ENCODE measurements at regions not wholly inside any gene's neighbourhood (a gene's known extent, or its start where the extent isn't known, plus 50 kb on each side); places are given as distances from the start of the nearest gene placed in this dataset.

DNA sequence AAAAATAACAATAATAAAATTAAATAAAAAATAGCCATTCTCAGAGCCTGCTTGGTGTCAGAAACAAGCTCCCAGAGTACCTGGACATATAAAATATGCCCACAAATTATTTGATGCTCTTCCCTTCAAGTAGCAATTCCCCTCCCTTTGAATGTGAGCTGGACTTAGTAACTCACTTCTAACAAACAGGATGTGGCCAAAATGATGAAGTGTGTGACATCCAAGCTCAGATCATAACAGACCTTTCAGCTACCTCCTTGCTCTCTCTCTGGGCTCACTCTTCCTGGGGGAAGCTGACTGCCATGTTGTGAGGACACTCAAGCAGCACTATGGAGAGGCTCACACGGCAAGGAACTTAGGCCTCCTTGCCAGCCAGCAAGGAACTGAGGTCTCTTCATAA, 69.0 kb downstream of the SPRY4 start:
- TF ChIP-seq CTCF (IDR thresholded peaks at IDR 0.05; ENCODE audit: poor library complexity) (no peak), EZH2phosphoT487 (IDR thresholded peaks at IDR 0.05; ENCODE audit: low read depth, severe bottlenecking, unreplicated experiment) (no peak), EZH2 (IDR thresholded peaks at IDR 0.05; ENCODE audit: borderline replicate concordance) (no peak)
